ENCODE measurements at regions not wholly inside any gene's neighbourhood (a gene's known extent, or its start where the extent isn't known, plus 50 kb on each side); places are given as distances from the start of the nearest gene placed in this dataset.

DNA sequence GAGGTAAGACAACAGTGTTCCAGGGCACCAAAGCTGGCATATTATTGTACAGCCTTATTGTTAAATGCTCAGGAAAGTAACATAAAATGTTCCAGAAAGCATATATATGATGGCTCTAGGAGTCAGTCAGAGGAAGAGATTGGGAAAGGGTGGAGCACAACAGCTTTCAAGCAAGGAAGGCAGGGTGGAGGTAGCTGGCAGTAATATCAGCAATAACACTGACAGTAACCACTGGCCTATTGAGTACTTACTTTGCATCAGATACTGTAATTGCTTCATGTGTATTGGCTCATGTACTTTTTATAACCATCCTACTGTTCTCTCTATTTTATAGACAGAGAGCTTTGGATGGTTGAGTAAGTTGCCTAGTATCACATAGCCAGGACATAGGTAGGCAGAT is 830.2 kb downstream of the DHX35 start:
- Histone ChIP-seq H2BK20ac (ENCODE audit: low read length) (no peak overlapping the region), H2BK120ac (replicated peaks; ENCODE audit: low read depth, low read length) (no peak overlapping the region), H3K36me3 (ENCODE audit: control insufficient read depth in 2 of 4, insufficient read depth in 4 of 4, low read length in 3 of 4) (no peaks in the 10 kb centered on the region), H2BK5ac (ENCODE audit: low read depth, low read length) (no peak overlapping the region), H4K5ac (ENCODE audit: insufficient read length, low read depth, low read length) (no peak overlapping the region), H3K4me2 (ENCODE audit: insufficient read depth in 1 of 2, low read depth in 2 of 2, low read length in 2 of 2) (no peak overlapping the region), H2AK5ac (ENCODE audit: low read depth, low read length) (no peak overlapping the region), H3K14ac (ENCODE audit: insufficient read length) (no peak overlapping the region), H3K9me3 (ENCODE audit: insufficient read depth in 2 of 2, low read depth in 1 of 2, low read length in 1 of 2) (no peaks in the 10 kb centered on the region), H3K23me2 (ENCODE audit: low read depth, low read length) (no peaks in the 10 kb centered on the region), H3K23ac (ENCODE audit: insufficient read length) (no peak overlapping the region), H3K18ac (ENCODE audit: extremely low read depth, low read length) (no peak overlapping the region), H2BK12ac (ENCODE audit: low read depth, low read length) (no peak overlapping the region), H3K4me3 (ENCODE audit: extremely low read depth in 1 of 4, insufficient read depth in 2 of 4, low read depth in 3 of 4, low read length in 4 of 4) (no peak overlapping the region), H3K79me1 (ENCODE audit: low read depth, low read length) (no peaks in the 10 kb centered on the region; the same call in 1 of the 2 replicates), H3K4ac (replicated peaks; ENCODE audit: insufficient read length, low read depth, low read length) (no peak overlapping the region), H3K56ac (replicated peaks; ENCODE audit: insufficient read length, low read depth, low read length) (no peak overlapping the region), H4K91ac (replicated peaks; ENCODE audit: insufficient read length, low read length) (no peak overlapping the region), H2BK15ac (ENCODE audit: low read length) (no peak overlapping the region), H4K20me1 (replicated peaks in 1 of 2; ENCODE audit: control insufficient read depth in 1 of 2, insufficient read depth in 2 of 2, low read length in 2 of 2) (no peaks in the 10 kb centered on the region), H2AFZ (ENCODE audit: low read length) (no peak overlapping the region), H3K27ac (ENCODE audit: low read depth, low read length) (no peak overlapping the region), H4K8ac (ENCODE audit: extremely low read depth, insufficient read depth, low read length) (no peak overlapping the region), H3K9ac (replicated peaks in 1 of 4; ENCODE audit: extremely low read depth in 1 of 4, low read depth in 3 of 4, low read length in 3 of 4) (no peak overlapping the region), H3K27me3 (replicated peaks in 1 of 4; ENCODE audit: control insufficient read depth in 3 of 4, extremely low read depth in 1 of 4, insufficient read depth in 3 of 4, low read length in 3 of 4) (no peaks in the 10 kb centered on the region), H3K4me1 (replicated peaks in 1 of 4; ENCODE audit: control insufficient read depth in 3 of 4, insufficient read depth in 4 of 4, low read length in 3 of 4) (peaks cover 0 to 3% (median 0%) of the 10 kb centered on the region in 4 experiments; a peak in 1 of 7 replicates), H3K79me2 (ENCODE audit: control insufficient read depth in 1 of 2, insufficient read depth in 2 of 2, low read length in 2 of 2) (no peaks in the 10 kb centered on the region)
- DNase-seq (ENCODE audit: low read depth in 1 of 2, low spot score in 2 of 2), result no peak
- no peak for FAIRE-seq
- ChIA-PET POLR2A (ENCODE audit: partially characterized antibody) (no interaction called here), CTCF (ENCODE audit: partially characterized antibody) (interaction anchor here (0.9 to 2.1 kb wide), 4 partner anchors 37 to 425 kb away, joined by 3 to 5 read pairs (median 3); no protein-coding TSS in a partner anchor)
- TF ChIP-seq PHF8 (conservative IDR thresholded peaks at IDR 0.05; ENCODE audit: low read depth, low read length) (no peak), CBX8 (IDR thresholded peaks at IDR 0.05; ENCODE audit: borderline replicate concordance, low read depth, low read length) (no peak), RFX5 (IDR thresholded peaks at IDR 0.05; ENCODE audit: borderline replicate concordance, low read depth, low read length) (no peak), ASH2L (IDR thresholded peaks at IDR 0.05; ENCODE audit: low read length) (no peak), NRF1 (IDR thresholded peaks at IDR 0.05; ENCODE audit: low read depth, low read length) (no peak), BACH1 (IDR thresholded peaks at IDR 0.05; ENCODE audit: low read length) (no peak), NANOG (IDR thresholded peaks at IDR 0.05; ENCODE audit: insufficient read depth, low read depth, low read length, poor library complexity, severe bottlenecking) (no peak), CHD2 (IDR thresholded peaks at IDR 0.05; ENCODE audit: low read length) (no peak), TBP (IDR thresholded peaks at IDR 0.05; ENCODE audit: low read depth, low read length) (no peak), SIN3A (conservative IDR thresholded peaks at IDR 0.05 in 1 of 2, IDR thresholded peaks at IDR 0.05 in 1 of 2; ENCODE audit: low read depth in 1 of 2, low read length in 2 of 2) (no peak), SP4 (IDR thresholded peaks at IDR 0.05; ENCODE audit: low read length) (no peak), SUZ12 (IDR thresholded peaks at IDR 0.05; ENCODE audit: low read length) (no peak), YY1 (IDR thresholded peaks at IDR 0.05; ENCODE audit: low read depth, low read length) (no peak)
- TF ChIP-seq, protein P1, sequence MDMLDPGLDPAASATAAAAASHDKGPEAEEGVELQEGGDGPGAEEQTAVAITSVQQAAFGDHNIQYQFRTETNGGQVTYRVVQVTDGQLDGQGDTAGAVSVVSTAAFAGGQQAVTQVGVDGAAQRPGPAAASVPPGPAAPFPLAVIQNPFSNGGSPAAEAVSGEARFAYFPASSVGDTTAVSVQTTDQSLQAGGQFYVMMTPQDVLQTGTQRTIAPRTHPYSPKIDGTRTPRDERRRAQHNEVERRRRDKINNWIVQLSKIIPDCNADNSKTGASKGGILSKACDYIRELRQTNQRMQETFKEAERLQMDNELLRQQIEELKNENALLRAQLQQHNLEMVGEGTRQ (IDR thresholded peaks at IDR 0.05; ENCODE audit: low read length), result no peak
- TF ChIP-seq, protein P2, sequence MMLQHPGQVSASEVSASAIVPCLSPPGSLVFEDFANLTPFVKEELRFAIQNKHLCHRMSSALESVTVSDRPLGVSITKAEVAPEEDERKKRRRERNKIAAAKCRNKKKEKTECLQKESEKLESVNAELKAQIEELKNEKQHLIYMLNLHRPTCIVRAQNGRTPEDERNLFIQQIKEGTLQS (IDR thresholded peaks at IDR 0.05; ENCODE audit: insufficient read depth, low read depth, low read length), result no peak
